A549 (cell line): ENCODE measurements at regions not wholly inside any gene's neighbourhood (a gene's known extent, or its start where the extent isn't known, plus 50 kb on each side); places are given as distances from the start of the nearest gene placed in this dataset.

Source experiments
- CTCF ChIP-seq: fragments of >200 bp; sonication (Bioruptor Twin); formaldehyde crosslinking; IDR thresholded peaks from 3 replicates; pipeline ENCODE4 v1.5.1; 2016
- GATA3 ChIP-seq: IDR thresholded peaks from 2 replicates; pipeline ENCODE4 v1.6.1; 2012; ENCODE audit warnings: borderline replicate concordance
- POLR2A ChIP-seq: IDR thresholded peaks from 2 replicates; pipeline ENCODE4 v1.6.1; 2012; ENCODE audit warnings: mild to moderate bottlenecking, low read length
- RAD21 ChIP-seq, 2 experiments: fragments of >200 bp in 1 of 2; sonication (Bioruptor Twin) in 1 of 2; formaldehyde crosslinking in 1 of 2; IDR thresholded peaks in 1 of 2; conservative IDR thresholded peaks in 1 of 2; 2 replicates in 1 of 2; 3 replicates in 1 of 2; pipeline ENCODE4 v1.6.1; 2012 to 2018; ENCODE audit warnings: inconsistent platforms in 1 of 2
- USF2 ChIP-seq: fragments of 450-650 bp; IDR thresholded peaks from 2 replicates; pipeline ENCODE4 v1.6.1; 2014; ENCODE audit warnings: antibody characterized with exemption

DNA sequence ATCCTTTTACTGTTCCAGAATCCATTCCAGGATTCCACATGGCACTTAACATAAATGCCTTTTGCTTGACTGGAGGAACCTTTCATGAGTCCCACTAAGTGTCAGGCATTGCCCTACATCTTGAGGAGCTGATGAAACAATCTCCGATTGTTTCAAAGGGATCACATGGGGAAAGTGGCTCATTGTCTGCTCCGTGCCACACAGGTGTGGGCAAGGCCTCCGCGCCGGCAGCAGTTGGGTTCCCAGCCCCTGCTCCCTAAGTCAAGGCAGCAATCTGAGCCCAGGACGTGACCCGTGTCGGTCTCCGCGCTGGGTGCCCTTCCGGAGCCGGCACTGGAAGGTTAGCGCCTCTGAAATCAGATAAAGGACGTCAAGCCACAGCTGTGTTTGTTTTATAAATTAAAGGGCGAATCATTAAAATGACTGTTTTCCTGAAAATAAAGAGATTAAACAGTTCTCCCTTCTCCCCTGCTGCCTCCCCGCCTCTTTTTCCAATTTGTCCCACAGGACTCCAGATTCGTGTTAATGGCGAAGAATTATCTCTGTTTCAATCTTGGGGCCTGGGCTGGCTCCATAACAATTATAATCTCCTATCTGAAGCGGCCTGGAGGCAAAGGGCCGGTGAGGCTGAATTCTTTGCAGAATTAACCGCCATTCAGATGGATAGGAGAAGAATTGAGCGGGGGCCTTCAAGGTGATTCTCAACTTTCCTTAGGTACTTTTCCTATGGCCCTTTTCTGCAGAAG lies 84.3 kb upstream of the FZD7 start:
- TF ChIP-seq CTCF (no peak), GATA3 (no peak), POLR2A (no peak), USF2 (no peak), RAD21 (conservative IDR thresholded peaks at IDR 0.05 in 1 of 2, IDR thresholded peaks at IDR 0.05 in 1 of 2) (no peak)
